GM12878 (cell line): ENCODE measurements at regions not wholly inside any gene's neighbourhood (a gene's known extent, or its start where the extent isn't known, plus 50 kb on each side); places are given as distances from the start of the nearest gene placed in this dataset.

ENCODE experiments used
- ATAC-seq: fragments of 200-7000 bp; cut with Tn5 transposase; 3 replicates; pipeline ENCODE4 v1.9.1; 2020; ENCODE audit warnings: mild to moderate bottlenecking, moderate library complexity
- BruUV-seq: library from RNA; stranded (reverse); fragments of 400-500 nt; replicated peaks from 2 replicates; lab custom pipeline; 2021; lab: Mats Ljungman, UMichigan
- CTCF ChIA-PET: fragments of 300-600 bp; sonication (Branson Sonifier 250); formaldehyde crosslinking; extraction: SDS; loops from one replicate; lab custom pipeline; 2021; ENCODE audit warnings: inconsistent platforms; lab: Yijun Ruan, JAX
- POLR2A ChIA-PET: fragments of 350-600 bp; formaldehyde crosslinking; extraction: SDS; loops from one replicate; lab custom pipeline; 2021; ENCODE audit warnings: inconsistent platforms; lab: Charles Lee
- RAD21 ChIA-PET: fragments of 300-600 bp; sonication (Branson Sonifier 250); formaldehyde crosslinking; loops from one replicate; lab custom pipeline; 2023; ENCODE audit warnings: antibody characterized with exemption; ENCODE audit not compliant: unreplicated experiment; lab: Charles Lee
- SMC1A ChIA-PET: fragments of 300-600 bp; sonication (Branson Sonifier 250); formaldehyde crosslinking; loops from one replicate; lab custom pipeline; 2023; ENCODE audit not compliant: unreplicated experiment, uncharacterized antibody; lab: Charles Lee
- DNase-seq: peaks from one replicate; pipeline ENCODE4 v3.0.0-alpha.2; 2011; ENCODE audit warnings: low read depth, low spot score
- FAIRE-seq: peaks from 3 replicates; lab custom pipeline; 2011; peaks lifted over from hg19 to GRCh38; lab: Jason Lieb, UNC
- H2AFZ ChIP-seq: 2 replicates; pipeline ENCODE4 v1.6.0; 2011; ENCODE audit warnings: low read depth, low read length, control low read depth; ENCODE audit not compliant: control insufficient read depth
- H3K27ac ChIP-seq: 2 replicates; pipeline ENCODE4 v1.5.1; 2011; ENCODE audit warnings: control low read depth; ENCODE audit not compliant: control insufficient read depth, insufficient read depth
- H3K27me3 ChIP-seq, 2 experiments: replicated peaks in 1 of 2; 2 replicates each; pipeline versions ENCODE4 v1.6.0 to v1.6.1; 2011; ENCODE audit warnings: low read length in 1 of 2; ENCODE audit not compliant: control insufficient read depth in 2 of 2, insufficient read depth in 2 of 2
- H3K36me3 ChIP-seq, 2 experiments: 2 replicates each; pipeline ENCODE4 v1.5.1; 2011; ENCODE audit warnings: low read length in 1 of 2; ENCODE audit not compliant: control insufficient read depth in 2 of 2, insufficient read depth in 2 of 2
- H3K4me1 ChIP-seq: 2 replicates; pipeline ENCODE4 v1.6.1; 2011; ENCODE audit warnings: mild to moderate bottlenecking, low read length, moderate library complexity, mixed read lengths; ENCODE audit not compliant: control insufficient read depth, insufficient read depth
- H3K4me2 ChIP-seq: 2 replicates; pipeline ENCODE4 v1.6.0; 2011; ENCODE audit warnings: control low read depth; ENCODE audit not compliant: control insufficient read depth, insufficient read depth
- H3K4me3 ChIP-seq: fragments of 200-600 bp; sonication (generic); 2 replicates; pipeline ENCODE4 v1.5.1; 2016
- H3K79me2 ChIP-seq: 2 replicates; pipeline ENCODE4 v1.6.0; 2011; ENCODE audit warnings: low read length; ENCODE audit not compliant: control insufficient read depth, insufficient read depth
- H3K9ac ChIP-seq: 2 replicates; pipeline ENCODE4 v1.8.0; 2011; ENCODE audit warnings: low read length, control low read depth, mixed read lengths; ENCODE audit not compliant: control insufficient read depth, insufficient read depth
- H3K9me3 ChIP-seq: replicated peaks from 3 replicates; pipeline ENCODE4 v1.5.1; 2011; ENCODE audit warnings: mild to moderate bottlenecking, low read length; ENCODE audit not compliant: control insufficient read depth, insufficient read depth
- H4K20me1 ChIP-seq: 2 replicates; pipeline ENCODE4 v1.6.0; 2011; ENCODE audit not compliant: control insufficient read depth, insufficient read depth
- EGR1 ChIP-seq, 2 experiments: IDR thresholded peaks; 1 replicate in 1 of 2; 2 replicates in 1 of 2; pipeline ENCODE4 v1.6.1; 2011 to 2012; ENCODE audit warnings: low read depth in 2 of 2, low read length in 2 of 2, borderline replicate concordance in 1 of 2, mild to moderate bottlenecking in 1 of 2, moderate library complexity in 1 of 2
- ETV6 ChIP-seq, 2 experiments: fragments of 450-650 bp in 1 of 2; IDR thresholded peaks in 1 of 2; conservative IDR thresholded peaks in 1 of 2; 2 replicates each; pipeline ENCODE4 v1.6.1; 2014; ENCODE audit warnings: antibody characterized with exemption in 1 of 2, borderline replicate concordance in 1 of 2, low read depth in 1 of 2, mild to moderate bottlenecking in 1 of 2, moderate library complexity in 1 of 2
- EZH2 ChIP-seq: IDR thresholded peaks from 2 replicates; pipeline ENCODE4 v1.6.1; 2012; ENCODE audit warnings: low read depth, mild to moderate bottlenecking, control low read depth, inconsistent platforms, low read length, borderline replicate concordance; ENCODE audit not compliant: control insufficient read depth
- IKZF1 ChIP-seq: fragments of 450-650 bp; conservative IDR thresholded peaks from 2 replicates; pipeline ENCODE4 v1.6.1; 2017; ENCODE audit warnings: antibody characterized with exemption, mild to moderate bottlenecking
- KDM1A ChIP-seq: fragments of 200-600 bp; sonication (generic); IDR thresholded peaks from 2 replicates; pipeline ENCODE4 v1.6.1; 2016; ENCODE audit warnings: borderline replicate concordance
- MEF2A ChIP-seq: IDR thresholded peaks from 2 replicates; pipeline ENCODE4 v1.6.1; 2011; ENCODE audit warnings: low read depth, mild to moderate bottlenecking, low read length, moderate library complexity; ENCODE audit not compliant: insufficient read depth
- MXI1 ChIP-seq: fragments of 150-350 bp; IDR thresholded peaks from 2 replicates; pipeline ENCODE4 v1.6.1; 2011; ENCODE audit warnings: low read depth, mild to moderate bottlenecking, inconsistent platforms, low read length, improper control_type of control experiment
- NFXL1 ChIP-seq: fragments of 450-650 bp; IDR thresholded peaks from 2 replicates; pipeline ENCODE4 v1.6.1; 2017; ENCODE audit warnings: antibody characterized with exemption, mild to moderate bottlenecking, borderline replicate concordance
- NR2C2 ChIP-seq: IDR thresholded peaks from 2 replicates; pipeline ENCODE4 v1.6.1; 2011; ENCODE audit warnings: borderline replicate concordance, low read depth; ENCODE audit not compliant: control insufficient read depth, insufficient read length
- POLR2A ChIP-seq: IDR thresholded peaks from 2 replicates; pipeline ENCODE4 v1.6.1; 2011; ENCODE audit warnings: low read depth, mild to moderate bottlenecking, low read length
- SREBF1 ChIP-seq: IDR thresholded peaks from 2 replicates; pipeline ENCODE4 v1.6.1; 2012; ENCODE audit warnings: mild to moderate bottlenecking, low read length
- TARDBP ChIP-seq: IDR thresholded peaks from 2 replicates; pipeline ENCODE4 v1.6.1; 2016; ENCODE audit warnings: borderline replicate concordance
- WRNIP1 ChIP-seq: IDR thresholded peaks from 2 replicates; pipeline ENCODE4 v1.6.1; 2011; ENCODE audit warnings: low read depth, low read length, improper control_type of control experiment, borderline replicate concordance
- WGBS: methylation state at CpG from one replicate; pipeline ENCODE4 v1.1.6; 2016; ENCODE audit warnings: low lambda C conversion rate; ENCODE audit not compliant: insufficient replicate concordance, insufficient coverage; ENCODE audit errors: missing lambda C conversion rate; 5-methylcytosine and 5-hydroxymethylcytosine counted together
- in situ Hi-C: fragments of 300-500 bp; cut with MboI; formaldehyde crosslinking; loops from 9 replicates; pipeline ENCODE4 v1.14.3; 2018; ENCODE audit warnings: mixed read lengths
- intact Hi-C: fragments of 100-400 bp; cut with micrococcal nuclease; formaldehyde crosslinking; loops from one replicate; pipeline ENCODE4 v1.14.2; 2022; ENCODE audit not compliant: unreplicated experiment
- TF ChIP-seq, protein P1 (sequence below): fragments of 450-650 bp; IDR thresholded peaks from 2 replicates; pipeline ENCODE4 v1.6.1; 2017; ENCODE audit warnings: mild to moderate bottlenecking, moderate library complexity
- TF ChIP-seq, protein P2 (sequence below): fragments of 450-650 bp; IDR thresholded peaks from 2 replicates; pipeline ENCODE4 v1.6.1; 2016; ENCODE audit warnings: mild to moderate bottlenecking
- TF ChIP-seq, protein P3 (sequence below): fragments of 150-350 bp; IDR thresholded peaks from 2 replicates; pipeline ENCODE4 v1.6.1; 2014; ENCODE audit warnings: mild to moderate bottlenecking, low read depth, low read length
- TF ChIP-seq, protein P4 (sequence below): IDR thresholded peaks from 2 replicates; pipeline ENCODE4 v1.6.1; 2011; ENCODE audit warnings: low read depth, low read length, improper control_type of control experiment, borderline replicate concordance

DNA sequence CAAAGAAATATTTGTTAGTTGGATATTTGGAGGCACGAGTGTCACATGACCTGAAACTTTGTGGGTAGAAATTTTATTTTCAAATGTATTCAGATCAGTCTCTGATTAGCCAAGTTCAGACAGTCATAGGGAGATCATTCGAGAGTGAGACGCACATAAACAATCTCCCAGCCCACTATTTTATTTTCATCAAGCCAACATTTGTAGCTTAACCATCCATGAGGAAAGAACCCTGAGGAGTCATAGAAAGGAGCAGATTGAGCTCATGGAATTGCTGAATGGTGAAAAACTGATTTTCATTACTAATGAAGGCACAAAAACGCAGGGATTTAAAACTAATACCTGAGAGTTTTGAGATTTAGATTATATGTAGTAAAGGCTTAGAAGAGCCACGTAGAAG lies 548.7 kb downstream of the NSUN3 start:
- TF ChIP-seq, protein P1, sequence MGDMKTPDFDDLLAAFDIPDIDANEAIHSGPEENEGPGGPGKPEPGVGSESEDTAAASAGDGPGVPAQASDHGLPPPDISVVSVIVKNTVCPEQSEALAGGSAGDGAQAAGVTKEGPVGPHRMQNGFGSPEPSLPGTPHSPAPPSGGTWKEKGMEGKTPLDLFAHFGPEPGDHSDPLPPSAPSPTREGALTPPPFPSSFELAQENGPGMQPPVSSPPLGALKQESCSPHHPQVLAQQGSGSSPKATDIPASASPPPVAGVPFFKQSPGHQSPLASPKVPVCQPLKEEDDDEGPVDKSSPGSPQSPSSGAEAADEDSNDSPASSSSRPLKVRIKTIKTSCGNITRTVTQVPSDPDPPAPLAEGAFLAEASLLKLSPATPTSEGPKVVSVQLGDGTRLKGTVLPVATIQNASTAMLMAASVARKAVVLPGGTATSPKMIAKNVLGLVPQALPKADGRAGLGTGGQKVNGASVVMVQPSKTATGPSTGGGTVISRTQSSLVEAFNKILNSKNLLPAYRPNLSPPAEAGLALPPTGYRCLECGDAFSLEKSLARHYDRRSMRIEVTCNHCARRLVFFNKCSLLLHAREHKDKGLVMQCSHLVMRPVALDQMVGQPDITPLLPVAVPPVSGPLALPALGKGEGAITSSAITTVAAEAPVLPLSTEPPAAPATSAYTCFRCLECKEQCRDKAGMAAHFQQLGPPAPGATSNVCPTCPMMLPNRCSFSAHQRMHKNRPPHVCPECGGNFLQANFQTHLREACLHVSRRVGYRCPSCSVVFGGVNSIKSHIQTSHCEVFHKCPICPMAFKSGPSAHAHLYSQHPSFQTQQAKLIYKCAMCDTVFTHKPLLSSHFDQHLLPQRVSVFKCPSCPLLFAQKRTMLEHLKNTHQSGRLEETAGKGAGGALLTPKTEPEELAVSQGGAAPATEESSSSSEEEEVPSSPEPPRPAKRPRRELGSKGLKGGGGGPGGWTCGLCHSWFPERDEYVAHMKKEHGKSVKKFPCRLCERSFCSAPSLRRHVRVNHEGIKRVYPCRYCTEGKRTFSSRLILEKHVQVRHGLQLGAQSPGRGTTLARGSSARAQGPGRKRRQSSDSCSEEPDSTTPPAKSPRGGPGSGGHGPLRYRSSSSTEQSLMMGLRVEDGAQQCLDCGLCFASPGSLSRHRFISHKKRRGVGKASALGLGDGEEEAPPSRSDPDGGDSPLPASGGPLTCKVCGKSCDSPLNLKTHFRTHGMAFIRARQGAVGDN = no peak
- TF ChIP-seq EGR1 (IDR thresholded peaks at IDR 0.05; ENCODE audit: borderline replicate concordance in 1 of 2, low read depth in 2 of 2, low read length in 2 of 2) = no peak
- no peak for TF ChIP-seq WRNIP1
- TF ChIP-seq, protein P2, sequence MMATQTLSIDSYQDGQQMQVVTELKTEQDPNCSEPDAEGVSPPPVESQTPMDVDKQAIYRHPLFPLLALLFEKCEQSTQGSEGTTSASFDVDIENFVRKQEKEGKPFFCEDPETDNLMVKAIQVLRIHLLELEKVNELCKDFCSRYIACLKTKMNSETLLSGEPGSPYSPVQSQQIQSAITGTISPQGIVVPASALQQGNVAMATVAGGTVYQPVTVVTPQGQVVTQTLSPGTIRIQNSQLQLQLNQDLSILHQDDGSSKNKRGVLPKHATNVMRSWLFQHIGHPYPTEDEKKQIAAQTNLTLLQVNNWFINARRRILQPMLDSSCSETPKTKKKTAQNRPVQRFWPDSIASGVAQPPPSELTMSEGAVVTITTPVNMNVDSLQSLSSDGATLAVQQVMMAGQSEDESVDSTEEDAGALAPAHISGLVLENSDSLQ = no peak
- TF ChIP-seq TARDBP = no peak
- no peak for TF ChIP-seq MEF2A
- no peak for TF ChIP-seq SREBF1
- no peak for TF ChIP-seq IKZF1
- TF ChIP-seq, protein P3, sequence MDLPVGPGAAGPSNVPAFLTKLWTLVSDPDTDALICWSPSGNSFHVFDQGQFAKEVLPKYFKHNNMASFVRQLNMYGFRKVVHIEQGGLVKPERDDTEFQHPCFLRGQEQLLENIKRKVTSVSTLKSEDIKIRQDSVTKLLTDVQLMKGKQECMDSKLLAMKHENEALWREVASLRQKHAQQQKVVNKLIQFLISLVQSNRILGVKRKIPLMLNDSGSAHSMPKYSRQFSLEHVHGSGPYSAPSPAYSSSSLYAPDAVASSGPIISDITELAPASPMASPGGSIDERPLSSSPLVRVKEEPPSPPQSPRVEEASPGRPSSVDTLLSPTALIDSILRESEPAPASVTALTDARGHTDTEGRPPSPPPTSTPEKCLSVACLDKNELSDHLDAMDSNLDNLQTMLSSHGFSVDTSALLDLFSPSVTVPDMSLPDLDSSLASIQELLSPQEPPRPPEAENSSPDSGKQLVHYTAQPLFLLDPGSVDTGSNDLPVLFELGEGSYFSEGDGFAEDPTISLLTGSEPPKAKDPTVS = no peak
- TF ChIP-seq NR2C2 = no peak
- TF ChIP-seq, protein P4, sequence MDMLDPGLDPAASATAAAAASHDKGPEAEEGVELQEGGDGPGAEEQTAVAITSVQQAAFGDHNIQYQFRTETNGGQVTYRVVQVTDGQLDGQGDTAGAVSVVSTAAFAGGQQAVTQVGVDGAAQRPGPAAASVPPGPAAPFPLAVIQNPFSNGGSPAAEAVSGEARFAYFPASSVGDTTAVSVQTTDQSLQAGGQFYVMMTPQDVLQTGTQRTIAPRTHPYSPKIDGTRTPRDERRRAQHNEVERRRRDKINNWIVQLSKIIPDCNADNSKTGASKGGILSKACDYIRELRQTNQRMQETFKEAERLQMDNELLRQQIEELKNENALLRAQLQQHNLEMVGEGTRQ = no peak
- no peak for TF ChIP-seq EZH2
- TF ChIP-seq MXI1 = no peak
- no peak for TF ChIP-seq ETV6 (conservative IDR thresholded peaks at IDR 0.05 in 1 of 2, IDR thresholded peaks at IDR 0.05 in 1 of 2; ENCODE audit: borderline replicate concordance in 1 of 2, low read depth in 1 of 2)
- no peak for TF ChIP-seq KDM1A
- TF ChIP-seq NFXL1 = no peak
- no peak for TF ChIP-seq POLR2A
- Histone ChIP-seq H3K27ac (no peak overlapping the region), H2AFZ (no peak overlapping the region), H3K27me3 (no peaks in the 10 kb centered on the region), H3K36me3 (no peaks in the 10 kb centered on the region), H3K4me2 (no peak overlapping the region), H3K4me1 (no peaks in the 10 kb centered on the region), H3K4me3 (no peak overlapping the region), H3K79me2 (no peaks in the 10 kb centered on the region), H3K9me3 (no peaks in the 10 kb centered on the region), H4K20me1 (no peaks in the 10 kb centered on the region), H3K9ac (no peak overlapping the region)
- ChIA-PET POLR2A (no interaction called here), SMC1A (no interaction called here), CTCF (no interaction called here), RAD21 (no interaction called here)
- no peak for DNase-seq
- BruUV-seq = no TSS peak
- ATAC-seq = no peak
- WGBS = 9% methylated on average over 5 of the region's 5 CpGs
- in situ Hi-C loops (no loop called here), intact Hi-C loops (no loop called here)
- no peak for FAIRE-seq
